ENCODE measurements at regions not wholly inside any gene's neighbourhood (a gene's known extent, or its start where the extent isn't known, plus 50 kb on each side); places are given as distances from the start of the nearest gene placed in this dataset.

- Histone ChIP-seq H4K20me1 (replicated peaks; ENCODE audit: control insufficient read depth, extremely low read depth, insufficient read depth, low read length) (no peaks in the 10 kb centered on the region), H3K4me2 (ENCODE audit: insufficient read depth, low read length) (no peak overlapping the region), H3K27ac (ENCODE audit: insufficient read depth, low read depth, low read length) (no peak overlapping the region), H3K9me1 (replicated peaks; ENCODE audit: control insufficient read depth, extremely low read depth, insufficient read depth, low read length) (no peaks in the 10 kb centered on the region), H3K36me3 (ENCODE audit: control insufficient read depth in 2 of 2, extremely low read depth in 1 of 2, insufficient read depth in 2 of 2, low read length in 2 of 2) (no peaks in the 10 kb centered on the region), H3K4me3 (replicated peaks in 1 of 3; ENCODE audit: insufficient read depth in 1 of 3, low read depth in 1 of 3, low read length in 3 of 3) (no peak overlapping the region), H2AFZ (ENCODE audit: low read depth, low read length) (no peak overlapping the region), H3K27me3 (ENCODE audit: control insufficient read depth in 2 of 2, insufficient read depth in 2 of 2, low read length in 2 of 2) (no peaks in the 10 kb centered on the region), H3K9ac (replicated peaks; ENCODE audit: extremely low read depth, insufficient read depth, low read length) (no peak overlapping the region), H3K4me1 (ENCODE audit: control insufficient read depth, extremely low read depth, insufficient read depth, low read length) (peaks cover 10% of the 10 kb centered on the region), H3K79me2 (ENCODE audit: control insufficient read depth, insufficient read depth, low read length) (no peaks in the 10 kb centered on the region), H3K9me3 (replicated peaks; ENCODE audit: control insufficient read depth, insufficient read depth, low read length) (no peaks in the 10 kb centered on the region)
- POLR2A ChIA-PET: no interaction called here
- dilution Hi-C loops (cut with MboI; ENCODE audit: extremely low pct_ligation_motif_present, low sequenced_read_pairs): no loop called here
- CTCF ChIA-PET: interaction anchor here (1.7 kb wide), 1 partner anchor 12 kb away, joined by 6 read pairs; no protein-coding TSS in a partner anchor
- intact Hi-C loops (cut with micrococcal nuclease): no loop called here
- DNase-seq (ENCODE audit: low read depth, low spot score): no peak
- TF ChIP-seq CTCF (IDR thresholded peaks at IDR 0.05; ENCODE audit: extremely low read depth in 1 of 2, insufficient read depth in 1 of 2, low read depth in 1 of 2, low read length in 2 of 2) (no peak), MYC (IDR thresholded peaks at IDR 0.05; ENCODE audit: low read depth, low read length) (no peak), EZH2 (IDR thresholded peaks at IDR 0.05; ENCODE audit: borderline replicate concordance, low read depth, low read length, severe bottlenecking) (no peak), MAX (IDR thresholded peaks at IDR 0.05; ENCODE audit: insufficient read depth, insufficient read length) (no peak), POLR2A (IDR thresholded peaks at IDR 0.05; ENCODE audit: low read depth, low read length) (no peak)
- BruUV-seq (replicated peaks): no TSS peak
- FAIRE-seq: no peak
Observed at GRCh38 chr21:35920436-35920835, 139.9 kb downstream of the SETD4 start.

- Histone ChIP-seq H3K27ac (ENCODE audit: insufficient read depth, low read depth, low read length) (no peak overlapping the region), H3K9me1 (replicated peaks; ENCODE audit: control insufficient read depth, extremely low read depth, insufficient read depth, low read length) (no peaks in the 10 kb centered on the region), H3K4me3 (replicated peaks in 1 of 3; ENCODE audit: insufficient read depth in 1 of 3, low read depth in 1 of 3, low read length in 3 of 3) (no peak overlapping the region), H4K20me1 (replicated peaks; ENCODE audit: control insufficient read depth, extremely low read depth, insufficient read depth, low read length) (no peaks in the 10 kb centered on the region), H3K9me3 (replicated peaks; ENCODE audit: control insufficient read depth, insufficient read depth, low read length) (no peaks in the 10 kb centered on the region), H3K27me3 (ENCODE audit: control insufficient read depth in 2 of 2, insufficient read depth in 2 of 2, low read length in 2 of 2) (peaks cover 0 to 2% of the 10 kb centered on the region in 2 experiments), H2AFZ (ENCODE audit: low read depth, low read length) (no peak overlapping the region), H3K36me3 (ENCODE audit: control insufficient read depth in 2 of 2, extremely low read depth in 1 of 2, insufficient read depth in 2 of 2, low read length in 2 of 2) (no peaks in the 10 kb centered on the region), H3K4me1 (ENCODE audit: control insufficient read depth, extremely low read depth, insufficient read depth, low read length) (peaks cover 4% of the 10 kb centered on the region), H3K9ac (replicated peaks; ENCODE audit: extremely low read depth, insufficient read depth, low read length) (no peak overlapping the region), H3K79me2 (ENCODE audit: control insufficient read depth, insufficient read depth, low read length) (no peaks in the 10 kb centered on the region), H3K4me2 (ENCODE audit: insufficient read depth, low read length) (no peak overlapping the region)
- dilution Hi-C loops (cut with MboI; ENCODE audit: extremely low pct_ligation_motif_present, low sequenced_read_pairs): no loop called here
- DNase-seq (ENCODE audit: low read depth, low spot score) (no peak), FAIRE-seq (no peak)
- BruUV-seq (replicated peaks): no TSS peak
- POLR2A ChIA-PET: no interaction called here
- CTCF ChIA-PET: interaction anchor here (1.4 kb wide), 1 partner anchor 10 kb away, joined by 3 read pairs; no protein-coding TSS in a partner anchor
- TF ChIP-seq EZH2 (IDR thresholded peaks at IDR 0.05; ENCODE audit: borderline replicate concordance, low read depth, low read length, severe bottlenecking) (no peak), CTCF (IDR thresholded peaks at IDR 0.05; ENCODE audit: extremely low read depth in 1 of 2, insufficient read depth in 1 of 2, low read depth in 1 of 2, low read length in 2 of 2) (no peak), MAX (IDR thresholded peaks at IDR 0.05; ENCODE audit: insufficient read depth, insufficient read length) (no peak), JUN (IDR thresholded peaks at IDR 0.05; ENCODE audit: borderline replicate concordance, insufficient read depth, insufficient read length, low read depth) (no peak), POLR2AphosphoS5 (IDR thresholded peaks at IDR 0.05; ENCODE audit: insufficient read depth, low read depth, low read length) (no peak), GATA2 (IDR thresholded peaks at IDR 0.05; ENCODE audit: insufficient read depth, insufficient read length, low read depth, low read length) (no peak), FOS (IDR thresholded peaks at IDR 0.05; ENCODE audit: borderline replicate concordance, insufficient read depth, low read length) (no peak), POLR2A (IDR thresholded peaks at IDR 0.05; ENCODE audit: low read depth, low read length) (no peak), MYC (IDR thresholded peaks at IDR 0.05; ENCODE audit: low read depth, low read length) (no peak)
- intact Hi-C loops (cut with micrococcal nuclease): no loop called here
Observed at GRCh38 chr21:35915030-35915429, 145.3 kb downstream of the SETD4 start.

Data from endothelial cell of umbilical vein (primary cell).